HUDEP-2 (cell line): ENCODE measurements at regions not wholly inside any gene's neighbourhood (a gene's known extent, or its start where the extent isn't known, plus 50 kb on each side); places are given as distances from the start of the nearest gene placed in this dataset.

Experiments used
- DNase-seq, 76 experiments: peaks; one replicate each; lab custom pipeline; 2025; ENCODE audit not compliant: unreplicated experiment in 76 of 76; lab: John Stamatoyannopoulos, UW

DNA sequence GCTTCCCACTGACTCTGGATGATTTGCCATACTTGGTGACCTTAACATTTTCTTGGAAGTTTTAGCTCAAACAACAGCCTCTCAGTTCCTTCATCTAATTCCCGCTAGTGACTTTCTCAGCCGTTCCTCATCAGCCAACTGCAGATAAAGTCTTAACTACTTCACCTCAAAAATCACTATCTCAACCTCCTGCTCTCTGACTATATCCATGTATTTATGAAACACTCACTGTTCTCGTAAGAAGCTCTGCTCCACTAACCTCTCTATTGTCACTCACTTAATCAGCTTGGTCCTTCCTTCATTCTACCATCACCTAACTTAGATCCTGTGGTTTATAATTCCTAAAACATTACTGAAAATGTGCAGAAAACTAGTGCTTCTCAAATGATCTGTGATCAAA, 1551.6 kb downstream of the MRPL39 start:
- DNase-seq, result no peak

- DNase-seq, result no peak
Observed at GRCh38 chr21:24050231-24050630, 1557.0 kb downstream of the MRPL39 start.

- DNase-seq, result no peak
Observed at GRCh38 chr21:24046829-24047443, 1560.3 kb downstream of the MRPL39 start.

DNA sequence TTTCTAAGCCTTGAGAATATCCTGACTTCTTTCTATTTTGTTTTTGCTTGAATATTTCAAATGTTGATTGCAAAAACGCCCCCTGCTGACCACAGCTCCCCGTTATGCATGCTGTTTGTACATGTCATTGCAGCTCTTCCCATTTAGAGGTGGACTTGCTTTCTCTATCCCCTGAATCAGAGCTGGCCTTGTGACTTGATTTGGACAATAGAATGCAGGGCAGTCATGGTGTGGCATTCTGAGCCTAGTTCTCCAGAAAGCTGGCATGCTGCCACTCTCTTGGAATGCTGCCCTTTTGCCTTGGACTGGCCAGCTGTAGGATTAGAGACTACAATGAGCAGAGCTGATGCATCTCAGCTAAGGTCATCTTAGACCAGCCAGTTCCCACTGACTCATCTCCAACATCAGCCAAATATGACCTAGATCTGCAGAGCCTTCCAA, 1561.5 kb downstream of the MRPL39 start:
- DNase-seq, result peak in 34 of 76 experiments; percentile 3 to 54 (median 18)

DNA sequence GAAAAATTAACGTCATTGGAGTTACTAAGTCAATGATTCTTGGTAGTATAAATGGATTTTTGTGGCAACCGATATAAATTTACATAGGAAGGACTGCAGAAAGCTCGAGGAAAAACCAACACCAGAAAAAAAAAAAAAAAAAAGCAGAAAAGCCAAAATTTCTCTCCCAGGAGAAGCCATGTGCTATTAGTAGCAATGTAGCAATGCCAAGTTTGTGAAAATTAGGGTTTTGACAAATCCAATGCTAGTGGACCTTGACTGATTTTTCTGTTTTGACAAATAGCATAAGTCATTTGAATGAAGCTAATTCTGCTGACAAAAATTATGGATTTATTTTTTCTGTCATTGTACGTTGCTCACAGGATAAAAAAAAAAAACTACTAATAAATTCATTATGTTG, 1561.9 kb downstream of the MRPL39 start:
- no peak for DNase-seq

GRCh38 chr21:24042687-24043086, 1564.6 kb downstream of the MRPL39 start:
- no peak for DNase-seq

GRCh38 chr21:24032709-24033232, 1574.5 kb downstream of the MRPL39 start:
- no peak for DNase-seq

GRCh38 chr21:24027396-24027795, 1579.9 kb downstream of the MRPL39 start:
- DNase-seq, result no peak

DNA sequence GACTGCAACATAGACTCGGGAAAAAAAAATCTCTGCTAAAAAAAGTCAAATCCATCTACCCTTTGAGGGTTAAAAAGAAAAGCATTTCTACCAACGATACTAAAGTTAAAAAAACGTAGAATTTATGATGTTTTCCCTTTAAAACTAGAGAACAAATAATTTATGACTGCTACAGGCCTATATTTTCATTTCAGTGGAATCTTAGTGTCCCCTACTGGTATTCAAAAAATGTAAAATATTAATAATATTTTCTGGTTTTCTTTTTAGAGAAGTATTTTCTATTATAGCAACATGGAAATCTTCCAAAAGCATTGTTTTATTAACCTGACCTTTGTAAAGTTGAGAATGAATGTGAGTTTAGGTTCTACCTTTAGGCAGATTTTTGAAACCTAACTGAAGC, 1582.2 kb downstream of the MRPL39 start:
- DNase-seq, result no peak

DNA sequence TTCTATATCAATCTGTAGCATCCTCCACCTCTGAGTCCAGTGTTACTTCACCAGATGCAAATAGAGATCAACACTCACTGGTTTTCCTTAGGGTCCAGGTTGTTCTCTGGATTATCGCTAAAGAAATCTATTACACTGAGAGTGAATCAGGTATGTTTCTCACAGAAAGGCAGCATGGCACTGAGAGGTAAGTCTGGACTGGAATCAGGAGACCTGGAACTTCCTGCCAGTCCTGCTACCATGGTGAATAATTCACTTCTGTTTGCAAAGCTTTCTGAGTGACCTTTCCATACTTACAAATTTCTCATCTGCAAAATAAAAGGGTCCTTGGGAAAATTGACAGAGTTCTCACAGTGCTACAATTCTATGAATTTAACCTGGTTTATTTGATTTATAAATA, 1583.3 kb downstream of the MRPL39 start:
- DNase-seq, result no peak

DNA sequence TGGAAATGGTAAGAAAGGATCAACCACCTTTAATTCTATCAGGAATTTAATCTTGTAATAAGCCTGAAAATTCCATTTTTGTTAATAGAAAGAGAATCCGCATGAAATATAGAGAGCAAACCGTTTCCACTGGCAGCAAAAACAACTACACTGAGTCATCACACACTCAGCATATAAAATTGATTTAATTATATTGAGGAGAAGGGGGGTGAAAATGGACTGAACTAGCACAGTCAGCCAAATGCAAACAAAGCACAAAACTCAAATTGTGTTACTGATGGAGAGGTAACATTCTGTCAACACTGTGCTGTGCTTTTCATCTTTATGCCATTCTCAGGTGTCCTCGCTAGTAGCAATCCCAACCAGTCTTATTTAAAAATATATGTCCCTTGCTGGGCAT, 1583.9 kb downstream of the MRPL39 start:
- no peak for DNase-seq

GRCh38 chr21:24014381-24014780, 1592.9 kb downstream of the MRPL39 start:
- no peak for DNase-seq

DNA sequence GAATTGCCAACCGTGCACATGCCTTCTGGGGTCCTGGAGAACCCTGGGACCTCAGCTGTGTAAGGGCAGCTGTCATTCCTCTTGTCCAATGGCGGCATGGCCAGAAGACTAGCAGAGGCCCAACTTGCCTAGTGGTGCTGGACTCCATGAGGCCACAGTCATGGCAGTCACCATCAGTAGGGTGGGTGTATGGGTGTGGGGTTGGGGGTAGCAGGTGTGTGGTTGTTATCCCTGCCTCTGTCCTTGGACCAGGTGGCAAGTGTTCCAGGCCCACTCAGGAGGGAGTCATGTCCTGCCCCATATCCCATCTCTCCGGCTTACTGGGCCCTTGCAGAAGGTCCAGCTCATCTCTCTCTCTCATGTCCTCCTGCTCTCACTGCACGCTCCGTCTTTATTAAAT, 1596.2 kb downstream of the MRPL39 start:
- DNase-seq, result no peak

DNA sequence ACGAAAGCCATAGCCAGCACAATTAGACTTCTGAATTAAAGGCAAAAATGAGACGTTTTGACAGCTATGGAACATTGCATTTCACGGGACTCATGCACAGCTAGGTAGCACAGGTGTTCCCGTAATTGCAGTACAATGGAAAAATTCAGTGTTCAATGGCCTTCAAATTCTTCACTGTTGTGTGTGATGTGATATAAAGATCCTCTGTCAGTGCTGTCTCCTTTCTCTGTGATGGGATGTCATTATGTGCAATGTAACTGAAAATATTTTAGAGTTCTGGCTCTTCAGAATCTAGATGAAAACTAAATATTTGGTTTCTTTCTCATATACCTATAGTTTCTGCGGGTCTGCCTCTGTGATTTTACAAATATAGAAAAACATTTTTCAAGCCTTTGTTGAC, 1599.7 kb downstream of the MRPL39 start:
- no peak for DNase-seq

DNA sequence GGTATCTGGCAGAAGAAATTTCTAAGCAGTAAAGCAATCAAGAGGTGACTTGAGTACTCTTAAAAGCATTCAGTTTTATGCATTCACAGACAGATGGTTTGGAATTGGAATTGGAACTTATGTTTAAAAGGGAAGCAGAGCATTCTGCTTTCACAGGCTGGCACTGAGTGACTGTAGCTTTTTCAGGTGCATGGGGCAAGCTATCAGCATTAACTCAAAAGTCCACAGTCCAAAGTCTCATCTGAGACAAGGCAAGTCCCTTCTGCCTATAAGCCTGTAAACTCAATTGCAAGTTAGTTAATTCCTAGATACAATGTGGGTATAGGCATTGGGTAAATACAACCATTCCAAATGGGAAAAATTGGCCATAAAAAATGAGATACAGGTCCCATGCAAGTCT, 1620.3 kb downstream of the MRPL39 start:
- DNase-seq, result no peak

DNA sequence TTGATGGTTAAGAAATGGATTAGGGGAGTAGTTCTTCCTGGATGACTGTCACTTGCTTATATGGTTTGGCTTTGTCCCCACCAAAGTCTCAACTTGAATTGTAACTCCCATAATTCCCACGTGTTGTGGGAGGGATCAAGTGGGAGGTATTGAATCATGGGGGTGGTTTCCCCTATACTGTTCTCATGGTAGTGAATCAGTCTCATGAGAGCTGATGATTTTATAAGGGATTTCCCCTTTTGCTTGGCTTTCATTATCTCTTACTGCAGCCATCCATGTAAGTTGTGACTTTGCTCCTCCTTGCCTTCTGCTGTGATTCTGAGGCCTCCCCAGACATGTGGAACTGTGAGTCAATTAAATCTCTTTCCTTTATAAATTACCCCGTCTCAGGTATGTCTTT, 1621.1 kb downstream of the MRPL39 start:
- no peak for DNase-seq

- no peak for DNase-seq
Observed at GRCh38 chr21:23982546-23982945, 1624.7 kb downstream of the MRPL39 start.

DNA sequence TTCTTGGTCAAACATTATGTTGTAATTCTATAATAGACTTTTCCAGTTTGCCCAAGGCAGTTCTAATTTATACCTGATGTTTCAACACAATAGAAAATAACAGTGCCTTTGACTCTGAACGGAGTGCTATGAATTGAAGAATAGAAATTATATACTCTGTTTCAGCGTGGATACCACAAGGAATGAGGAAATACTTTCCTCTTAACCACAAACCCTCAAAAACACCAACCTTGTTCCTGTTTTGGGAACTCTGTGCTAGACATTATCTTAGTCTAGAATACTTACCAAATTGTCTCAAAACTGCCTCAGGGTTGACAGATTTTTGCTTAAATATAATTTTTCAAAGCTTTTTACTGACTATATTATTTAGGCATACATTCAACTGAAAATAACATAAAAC, 1629.3 kb downstream of the MRPL39 start:
- no peak for DNase-seq

GRCh38 chr21:23968722-23969647, 1638.3 kb downstream of the MRPL39 start:
- peak in 58 of 76 experiments; percentile 13 to 86 (median 48) for DNase-seq

DNA sequence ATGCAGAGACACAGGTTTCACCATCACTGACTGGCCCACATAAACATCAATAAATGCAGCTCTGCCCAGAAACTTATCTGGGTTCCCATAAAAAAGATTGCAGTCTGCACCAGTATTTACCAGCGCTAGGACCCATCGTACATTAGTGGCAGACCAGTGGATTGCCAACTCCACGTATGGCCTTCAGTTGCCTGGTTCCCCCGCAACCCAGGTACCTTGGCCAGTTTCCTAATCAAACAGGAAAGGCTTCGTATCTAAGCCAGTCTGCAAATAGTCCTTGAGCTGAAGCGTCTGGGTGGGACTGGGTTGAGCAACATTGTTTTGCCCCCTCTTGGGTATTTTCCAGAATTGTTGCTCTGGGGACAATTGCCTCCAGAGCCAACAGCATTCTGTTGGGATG, 1639.3 kb downstream of the MRPL39 start:
- DNase-seq, result no peak

- no peak for DNase-seq
Observed at GRCh38 chr21:23963454-23963853, 1643.8 kb downstream of the MRPL39 start.

DNA sequence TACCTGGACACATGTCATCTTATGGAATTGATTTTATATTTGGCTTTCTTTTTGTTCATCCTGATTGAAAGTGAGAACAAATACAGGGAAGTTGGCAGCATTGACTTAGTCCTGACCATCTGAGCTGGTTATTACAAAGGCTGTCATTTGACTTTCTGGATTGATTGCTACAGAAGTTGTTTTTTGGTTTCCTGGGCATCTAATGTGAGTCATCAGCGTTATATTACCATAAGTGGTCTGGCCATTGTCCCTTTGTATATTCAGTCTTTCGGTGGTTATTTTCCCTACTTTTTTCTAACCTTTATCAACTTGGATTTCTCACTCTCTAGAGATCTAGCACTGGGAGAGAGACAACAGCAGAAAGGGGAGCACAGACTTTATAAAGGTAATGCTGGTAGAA, 1646.5 kb downstream of the MRPL39 start:
- DNase-seq, result no peak
